ENCODE measurements at regions not wholly inside any gene's neighbourhood (a gene's known extent, or its start where the extent isn't known, plus 50 kb on each side); places are given as distances from the start of the nearest gene placed in this dataset.

- DNase-seq (ENCODE audit: low read depth): no peak
Observed at GRCh38 chr13:95451656-95452055, 100.9 kb upstream of the CLDN10 start.

- no peak for DNase-seq (ENCODE audit: low read depth)
Observed at GRCh38 chr13:95452375-95452774, 100.1 kb upstream of the CLDN10 start.

- DNase-seq (ENCODE audit: low read depth): no peak
Observed at GRCh38 chr13:95455782-95456181, 96.7 kb upstream of the CLDN10 start.

GRCh38 chr13:95456815-95457214 lies 95.7 kb upstream of the CLDN10 start:
- no peak for DNase-seq (ENCODE audit: low read depth)

GRCh38 chr13:95457294-95457693 lies 95.2 kb upstream of the CLDN10 start:
- DNase-seq (ENCODE audit: low read depth): no peak

GRCh38 chr13:95462801-95463200 lies 89.7 kb upstream of the CLDN10 start:
- DNase-seq (ENCODE audit: low read depth): no peak

- DNase-seq (ENCODE audit: low read depth): no peak
Observed at GRCh38 chr13:95463531-95463930, 89.0 kb upstream of the CLDN10 start.

GRCh38 chr13:95470574-95471366 lies 81.8 kb upstream of the CLDN10 start:
- DNase-seq (ENCODE audit: low read depth): no peak

GRCh38 chr13:95471960-95472359 lies 80.6 kb upstream of the CLDN10 start:
- no peak for DNase-seq (ENCODE audit: low read depth)

GRCh38 chr13:95474992-95475391 lies 77.5 kb upstream of the CLDN10 start:
- DNase-seq (ENCODE audit: low read depth): no peak

GRCh38 chr13:95477187-95477586 lies 75.3 kb upstream of the CLDN10 start:
- DNase-seq (ENCODE audit: low read depth): no peak

GRCh38 chr13:95479731-95480130 lies 72.8 kb upstream of the CLDN10 start:
- DNase-seq (ENCODE audit: low read depth): no peak

- no peak for DNase-seq (ENCODE audit: low read depth)
Observed at GRCh38 chr13:95480131-95480545, 72.4 kb upstream of the CLDN10 start.

GRCh38 chr13:95480791-95481780 lies 71.4 kb upstream of the CLDN10 start:
- no peak for DNase-seq (ENCODE audit: low read depth)

- DNase-seq (ENCODE audit: low read depth): no peak
Observed at GRCh38 chr13:95484052-95484451, 68.5 kb upstream of the CLDN10 start.

- no peak for DNase-seq (ENCODE audit: low read depth)
Observed at GRCh38 chr13:95485045-95485517, 67.4 kb upstream of the CLDN10 start.

- no peak for DNase-seq (ENCODE audit: low read depth)
Observed at GRCh38 chr13:95485518-95486144, 66.9 kb upstream of the CLDN10 start.

- DNase-seq (ENCODE audit: low read depth): no peak
Observed at GRCh38 chr13:95492044-95492801, 60.3 kb upstream of the CLDN10 start.

- no peak for DNase-seq (ENCODE audit: low read depth)
Observed at GRCh38 chr13:95494082-95494681, 58.3 kb upstream of the CLDN10 start.

GRCh38 chr13:95496485-95496884 lies 56.0 kb upstream of the CLDN10 start:
- no peak for DNase-seq (ENCODE audit: low read depth)

- DNase-seq (ENCODE audit: low read depth): no peak
Observed at GRCh38 chr13:95497381-95497807, 55.1 kb upstream of the CLDN10 start.
